HG03558 (cell line): ENCODE measurements at regions not wholly inside any gene's neighbourhood (a gene's known extent, or its start where the extent isn't known, plus 50 kb on each side); places are given as distances from the start of the nearest gene placed in this dataset.

Experiments
- ATAC-seq: cut with Tn5 transposase; IDR thresholded peaks from one replicate; pipeline ENCODE4 v1.9.1; 2021; ENCODE audit warnings: moderate number of reproducible peaks; ENCODE audit not compliant: unreplicated experiment; ENCODE audit errors: extremely low read depth

- no peak for ATAC-seq
These were observed 207.7 kb downstream of the PLOD2 start for GRCh38 chr3:145953316-145953715.

GRCh38 chr3:145959457-145960088 lies 201.4 kb downstream of the PLOD2 start:
- no peak for ATAC-seq

- ATAC-seq, result no peak
These were observed 197.9 kb downstream of the PLOD2 start for GRCh38 chr3:145963111-145963510.

- ATAC-seq, result no peak
These were observed 193.9 kb downstream of the PLOD2 start for GRCh38 chr3:145967043-145967442.

DNA sequence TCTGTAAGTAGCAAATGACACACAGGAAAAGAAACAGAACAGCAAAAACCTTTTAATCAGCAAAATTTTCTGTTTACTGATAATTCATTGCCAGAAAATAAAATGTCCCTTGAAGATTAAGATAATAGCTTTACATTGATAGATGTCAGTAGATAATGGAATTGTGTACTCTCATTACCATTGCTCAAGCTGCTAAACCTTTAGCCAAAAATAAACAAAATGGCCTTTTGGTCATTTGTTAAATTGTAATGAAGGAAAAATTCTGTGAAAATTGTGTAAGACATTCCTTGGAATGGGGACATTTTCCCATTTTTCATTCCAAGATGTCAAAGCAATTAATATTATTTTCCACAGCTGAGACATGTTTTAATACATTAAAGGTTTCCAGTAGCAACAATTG lies 189.8 kb downstream of the PLOD2 start:
- ATAC-seq, result no peak

DNA sequence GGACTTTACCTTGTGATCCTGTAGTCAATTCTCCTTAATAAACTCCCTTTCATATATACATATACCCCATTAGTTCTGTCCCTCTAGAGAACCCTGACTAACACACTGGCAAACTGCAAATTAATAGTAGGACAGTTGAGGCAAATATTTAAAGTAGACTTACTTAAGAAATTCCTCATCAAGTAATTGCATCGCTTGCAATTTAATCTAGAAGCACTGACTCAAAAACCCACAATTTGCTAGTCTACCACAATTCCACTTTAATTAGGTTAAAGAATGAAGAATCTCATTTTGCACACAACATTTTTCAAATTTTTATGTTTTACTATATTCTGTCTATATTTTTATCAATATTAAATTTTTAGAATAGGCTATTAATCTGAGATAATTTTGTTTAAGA lies 188.1 kb downstream of the PLOD2 start:
- no peak for ATAC-seq

DNA sequence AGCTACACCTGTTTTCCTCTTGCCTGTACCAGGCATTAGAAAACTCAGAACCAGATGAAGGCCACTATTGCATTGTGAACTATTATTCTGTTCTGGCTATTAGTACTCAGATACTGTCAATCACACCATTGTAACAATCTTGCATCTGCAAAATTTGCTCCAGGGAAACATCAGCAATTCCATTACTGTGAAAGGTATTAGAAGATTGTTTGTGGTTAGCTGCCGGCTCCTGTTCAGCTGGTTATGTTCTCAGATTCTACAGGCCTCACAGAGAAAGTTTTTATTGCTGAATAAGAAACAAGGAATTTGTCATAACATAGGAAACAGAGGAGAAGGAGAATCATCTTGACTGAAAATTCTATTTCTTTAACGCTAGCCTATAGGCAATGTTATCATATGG lies 179.9 kb downstream of the PLOD2 start:
- no peak for ATAC-seq

GRCh38 chr3:145983101-145983500 lies 177.9 kb downstream of the PLOD2 start:
- no peak for ATAC-seq
